ENCODE measurements at regions not wholly inside any gene's neighbourhood (a gene's known extent, or its start where the extent isn't known, plus 50 kb on each side); places are given as distances from the start of the nearest gene placed in this dataset.

DNA sequence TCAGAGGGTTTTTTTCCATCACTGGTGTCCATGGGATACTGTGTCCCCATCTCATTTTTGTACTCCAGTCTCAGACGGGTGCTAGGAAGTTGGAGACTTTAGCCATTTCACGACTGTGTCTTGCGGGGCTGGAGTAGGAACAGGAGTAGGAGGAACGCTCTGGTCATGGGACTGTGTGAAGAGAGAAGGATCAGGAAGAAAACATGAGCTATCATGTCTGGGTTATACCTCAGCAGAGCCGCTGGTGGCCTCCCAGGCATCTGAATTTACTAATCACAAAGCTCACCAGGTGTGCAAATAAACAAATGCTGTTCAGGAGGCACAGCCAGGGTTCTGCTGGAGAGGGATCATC lies 225.4 kb downstream of the SEC14L1 start:
- no peak for DNase-seq

DNA sequence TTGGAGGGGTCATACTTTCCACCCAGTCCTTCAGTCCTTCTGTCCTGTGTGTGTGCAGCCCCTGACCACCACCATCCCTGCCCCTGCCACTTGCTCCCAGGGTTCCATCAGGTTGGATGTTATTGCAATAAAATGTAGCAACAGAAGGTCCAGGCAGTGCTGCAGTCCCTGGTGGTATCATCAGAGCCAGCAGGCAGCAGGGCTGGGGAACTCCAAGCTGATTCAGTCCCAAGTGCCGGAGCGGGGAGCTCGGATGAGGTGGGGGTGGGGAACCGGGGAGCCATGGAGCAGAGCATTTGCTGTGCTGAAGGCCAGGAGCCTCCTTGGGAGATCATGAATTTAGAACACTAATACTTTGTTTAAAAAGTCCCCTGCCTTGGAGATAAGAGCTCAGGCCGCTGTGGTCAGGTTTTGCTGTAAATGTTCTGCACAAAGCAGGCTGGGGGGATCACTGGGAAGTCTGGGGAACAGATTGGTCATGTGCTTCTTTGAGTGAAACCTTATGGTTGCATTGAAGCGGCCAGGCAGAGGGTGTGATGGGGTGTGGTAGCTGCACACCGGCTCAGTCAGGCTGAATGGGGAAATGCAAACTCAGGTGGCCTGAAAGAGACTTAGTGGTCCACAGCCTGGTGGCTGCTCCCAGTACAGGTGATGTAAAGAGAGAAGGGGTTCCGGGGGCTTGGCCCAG lies 225.9 kb downstream of the SEC14L1 start:
- DNase-seq, result no peak

DNA sequence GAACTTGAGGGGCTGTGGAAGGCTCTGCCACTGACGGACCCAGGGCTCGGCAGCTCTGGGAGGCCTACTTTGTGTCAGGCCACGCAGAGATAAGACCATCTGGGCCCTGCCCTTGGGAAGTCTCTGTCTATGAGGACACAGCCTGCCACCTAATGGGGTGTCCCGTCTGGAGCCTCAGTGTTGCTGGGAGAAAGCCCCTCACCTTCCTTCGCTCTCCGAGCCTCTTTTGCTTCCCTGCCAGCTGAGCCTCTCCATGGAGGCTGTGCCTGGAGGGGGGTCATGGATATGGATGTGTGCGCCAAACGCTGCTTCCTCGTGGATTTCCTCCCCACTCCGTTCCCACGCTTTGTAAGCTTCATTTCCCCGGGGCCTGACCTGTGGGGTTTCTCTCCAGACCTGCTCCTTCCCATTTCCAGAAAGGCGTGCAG lies 228.8 kb downstream of the SEC14L1 start:
- DNase-seq, result no peak

DNA sequence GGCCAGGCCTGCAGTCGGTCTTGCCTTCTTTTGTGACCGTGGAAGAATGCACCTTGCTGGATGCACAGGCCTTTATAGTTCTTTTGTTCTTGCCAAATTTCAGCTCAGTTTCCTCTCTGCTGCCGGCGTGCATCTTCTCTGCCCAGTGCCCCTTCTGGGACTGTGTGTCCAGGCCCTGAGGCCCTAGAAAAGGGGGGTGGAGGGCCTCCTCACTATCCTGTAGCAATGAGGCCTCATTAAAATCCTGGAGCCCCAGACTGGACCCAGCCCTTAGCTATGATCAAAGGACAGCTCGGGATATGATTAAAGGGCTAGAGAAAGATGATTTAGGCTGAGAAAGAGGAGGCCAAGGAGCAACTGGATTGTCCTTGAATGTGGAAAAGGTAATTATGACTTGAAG lies 229.8 kb downstream of the SEC14L1 start:
- no peak for DNase-seq

DNA sequence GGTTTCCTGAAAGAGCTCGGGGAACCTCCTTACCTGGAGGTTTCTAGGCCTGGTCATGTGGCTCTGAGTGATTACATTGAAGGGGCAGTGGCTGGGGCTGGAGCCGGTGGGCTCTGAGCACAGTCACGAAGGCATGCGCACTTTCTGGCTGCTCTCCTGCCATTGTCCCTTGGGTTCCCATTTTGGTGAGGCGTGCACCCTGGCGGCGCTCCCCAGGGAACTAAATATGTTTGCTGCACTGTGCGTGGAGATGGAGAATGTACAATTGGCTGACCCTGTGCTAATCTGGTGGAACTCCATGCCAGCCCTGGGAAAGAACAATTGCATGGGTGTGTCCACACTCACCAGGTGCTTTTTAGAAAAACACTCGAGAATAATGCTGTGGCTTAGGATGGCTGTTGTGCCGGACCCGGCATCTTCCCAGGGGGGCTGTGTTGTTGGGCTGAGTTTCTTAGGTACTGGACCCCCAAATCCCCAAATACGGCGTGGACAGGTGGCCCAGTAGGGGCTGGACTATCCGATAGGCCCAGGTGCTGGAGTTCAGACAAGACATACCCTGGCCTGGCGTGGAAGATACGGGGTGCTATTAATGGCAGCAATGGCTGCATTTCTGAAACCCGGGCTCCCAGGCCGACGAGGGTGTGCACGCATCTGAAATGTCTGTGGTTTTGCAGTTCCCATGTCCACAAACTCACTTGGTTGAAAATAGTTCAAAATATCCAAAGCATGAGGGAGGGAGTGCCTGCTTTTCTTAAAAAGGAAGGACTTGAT lies 230.5 kb downstream of the SEC14L1 start:
- no peak for DNase-seq

DNA sequence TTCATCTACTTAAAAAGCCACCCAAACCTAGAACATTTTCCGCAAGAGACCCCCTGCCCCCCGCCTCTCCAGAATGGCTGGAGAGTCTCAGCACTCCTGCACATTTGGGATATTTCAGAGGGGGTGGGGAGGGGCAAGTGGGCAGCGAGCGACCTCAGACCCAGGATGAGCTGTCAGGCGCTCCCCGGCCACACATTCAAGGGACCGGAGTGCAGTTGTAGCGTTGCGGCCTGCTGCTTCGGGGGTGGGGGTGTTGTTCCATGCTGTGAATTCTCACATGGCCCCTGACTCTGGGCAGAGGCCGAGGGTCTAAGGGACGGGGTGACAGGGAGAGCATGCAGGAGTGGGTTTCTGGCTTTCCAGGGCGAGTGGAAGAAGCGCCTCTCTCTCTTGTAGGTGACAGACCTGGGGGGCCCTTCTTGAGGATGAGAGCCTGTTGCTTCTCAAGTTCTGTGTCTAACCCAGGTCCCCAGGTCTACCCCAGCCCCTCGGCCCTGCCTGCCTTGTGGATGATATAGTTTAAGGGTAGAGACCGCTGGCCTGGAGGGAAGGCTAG lies 231.2 kb downstream of the SEC14L1 start:
- DNase-seq, result no peak

DNA sequence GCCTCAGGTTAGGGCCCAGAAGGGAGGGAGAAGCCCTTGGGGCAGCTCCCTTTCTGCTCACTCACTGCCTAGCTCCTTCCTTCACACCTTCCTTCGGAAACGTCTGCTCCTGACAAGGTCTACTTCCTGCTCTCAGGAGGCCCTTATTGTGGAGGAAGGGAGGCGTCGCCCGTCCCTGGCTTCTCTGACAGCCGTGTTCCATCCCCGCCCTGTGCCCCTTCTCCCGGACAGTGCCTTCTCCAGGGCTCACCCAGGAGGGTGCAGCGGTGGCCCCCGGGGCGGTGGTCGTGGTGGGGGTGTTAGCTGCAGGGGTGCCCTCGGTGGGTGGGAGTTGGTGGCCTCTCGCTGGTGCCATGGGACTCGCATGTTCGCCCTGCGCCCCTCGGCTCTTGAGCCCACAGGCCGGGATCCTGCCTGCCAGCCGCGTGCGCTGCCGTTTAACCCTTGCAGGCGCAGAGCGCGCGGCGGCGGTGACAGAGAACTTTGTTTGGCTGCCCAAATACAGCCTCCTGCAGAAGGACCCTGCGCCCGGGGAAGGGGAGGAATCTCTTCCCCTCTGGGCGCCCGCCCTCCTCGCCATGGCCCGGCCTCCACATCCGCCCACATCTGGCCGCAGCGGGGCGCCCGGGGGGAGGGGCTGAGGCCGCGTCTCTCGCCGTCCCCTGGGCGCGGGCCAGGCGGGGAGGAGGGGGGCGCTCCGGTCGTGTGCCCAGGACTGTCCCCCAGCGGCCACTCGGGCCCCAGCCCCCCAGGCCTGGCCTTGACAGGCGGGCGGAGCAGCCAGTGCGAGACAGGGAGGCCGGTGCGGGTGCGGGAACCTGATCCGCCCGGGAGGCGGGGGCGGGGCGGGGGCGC lies 231.9 kb downstream of the SEC14L1 start:
- DNase-seq, result peak; percentile 67

DNA sequence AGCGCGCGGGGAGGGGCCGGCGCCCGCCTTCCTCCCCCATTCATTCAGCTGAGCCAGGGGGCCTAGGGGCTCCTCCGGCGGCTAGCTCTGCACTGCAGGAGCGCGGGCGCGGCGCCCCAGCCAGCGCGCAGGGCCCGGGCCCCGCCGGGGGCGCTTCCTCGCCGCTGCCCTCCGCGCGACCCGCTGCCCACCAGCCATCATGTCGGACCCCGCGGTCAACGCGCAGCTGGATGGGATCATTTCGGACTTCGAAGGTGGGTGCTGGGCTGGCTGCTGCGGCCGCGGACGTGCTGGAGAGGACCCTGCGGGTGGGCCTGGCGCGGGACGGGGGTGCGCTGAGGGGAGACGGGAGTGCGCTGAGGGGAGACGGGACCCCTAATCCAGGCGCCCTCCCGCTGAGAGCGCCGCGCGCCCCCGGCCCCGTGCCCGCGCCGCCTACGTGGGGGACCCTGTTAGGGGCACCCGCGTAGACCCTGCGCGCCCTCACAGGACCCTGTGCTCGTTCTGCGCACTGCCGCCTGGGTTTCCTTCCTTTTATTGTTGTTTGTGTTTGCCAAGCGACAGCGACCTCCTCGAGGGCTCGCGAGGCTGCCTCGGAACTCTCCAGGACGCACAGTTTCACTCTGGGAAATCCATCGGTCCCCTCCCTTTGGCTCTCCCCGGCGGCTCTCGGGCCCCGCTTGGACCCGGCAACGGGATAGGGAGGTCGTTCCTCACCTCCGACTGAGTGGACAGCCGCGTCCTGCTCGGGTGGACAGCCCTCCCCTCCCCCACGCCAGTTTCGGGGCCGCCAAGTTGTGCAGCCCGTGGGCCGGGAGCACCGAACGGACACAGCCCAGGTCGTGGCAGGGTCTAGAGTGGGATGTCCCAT lies 232.8 kb downstream of the SEC14L1 start:
- DNase-seq, result peak; percentile 51

DNA sequence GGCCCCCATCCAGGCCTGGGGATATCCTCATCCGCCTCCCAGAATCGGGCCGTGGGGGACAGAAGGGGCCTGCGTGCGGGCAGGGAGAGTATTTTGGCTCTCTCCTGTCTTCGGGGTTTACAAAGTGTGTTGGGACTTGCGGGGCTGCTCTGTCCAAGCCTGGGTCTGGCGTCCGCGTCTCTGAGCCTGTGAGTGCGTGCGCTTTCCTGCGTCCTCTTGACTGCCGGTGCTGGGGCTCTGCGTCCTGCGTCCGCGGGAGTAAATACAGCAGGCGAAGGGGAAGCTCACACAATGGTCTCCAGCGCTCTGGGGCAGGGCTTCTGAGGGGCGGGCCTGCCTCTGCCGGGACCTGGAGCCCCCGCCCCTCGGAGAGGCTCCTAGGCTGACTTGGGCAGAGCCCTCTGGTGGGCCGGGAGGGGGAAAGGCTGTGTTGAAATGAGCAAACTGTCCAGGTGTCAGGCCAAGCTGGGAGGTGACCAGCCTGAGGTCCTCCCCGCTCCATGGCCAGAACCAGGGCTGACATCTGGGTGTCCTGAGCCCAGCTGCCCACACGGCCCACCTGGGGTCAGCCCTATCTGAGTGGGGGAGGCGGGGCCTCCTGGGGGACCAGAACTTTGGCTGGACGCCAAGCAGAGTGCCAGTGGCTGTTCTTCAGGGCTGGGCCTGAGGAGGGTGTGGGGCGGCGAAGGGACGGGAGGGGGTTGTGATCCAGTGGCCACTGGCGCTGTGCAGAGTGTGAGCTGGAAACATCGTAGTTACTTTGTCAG lies 233.6 kb downstream of the SEC14L1 start:
- DNase-seq, result peak; percentile 81

DNA sequence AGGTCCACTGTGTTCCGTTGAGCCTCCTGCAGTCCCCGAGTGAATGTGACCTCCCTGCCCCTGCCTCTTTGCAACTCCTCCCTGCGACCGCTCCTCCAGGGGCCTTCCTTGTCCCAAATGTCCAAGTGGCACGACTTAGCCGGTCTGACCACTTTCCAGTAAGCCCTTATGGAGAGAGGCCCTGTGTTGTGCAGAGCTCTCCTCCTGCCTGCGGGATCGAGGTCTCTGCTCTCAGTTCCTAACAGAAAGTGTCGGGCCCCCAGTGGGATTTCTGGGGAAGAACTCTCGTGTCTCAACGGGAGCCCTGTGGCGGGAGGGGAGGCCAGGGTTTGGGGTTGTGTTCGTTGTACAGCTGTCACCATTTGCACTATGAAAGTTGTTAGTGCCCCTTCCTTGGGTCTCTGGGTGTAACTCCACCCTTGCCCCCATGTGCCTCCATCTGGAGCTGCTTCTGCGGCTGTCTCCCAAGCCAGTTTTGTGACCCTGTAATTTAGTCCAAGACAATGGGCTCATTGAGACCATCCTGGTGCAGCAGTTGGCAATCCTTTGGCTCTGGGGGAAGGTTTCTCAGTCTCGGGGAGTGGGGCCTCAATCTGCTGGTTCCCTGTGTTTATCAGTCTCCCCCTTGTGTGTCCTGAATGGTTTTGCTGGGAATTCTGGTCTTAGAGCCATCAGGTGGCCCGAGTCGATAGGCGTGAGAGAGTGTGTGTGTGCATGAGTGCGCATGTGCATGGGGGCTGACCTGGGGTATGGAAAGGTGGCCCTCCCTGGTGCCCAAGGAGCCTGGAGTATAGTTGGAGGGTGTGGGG lies 234.5 kb downstream of the SEC14L1 start:
- DNase-seq, result no peak

GRCh38 chr17:77375917-77376651 lies 235.3 kb downstream of the SEC14L1 start:
- peak; percentile 70 for DNase-seq

DNA sequence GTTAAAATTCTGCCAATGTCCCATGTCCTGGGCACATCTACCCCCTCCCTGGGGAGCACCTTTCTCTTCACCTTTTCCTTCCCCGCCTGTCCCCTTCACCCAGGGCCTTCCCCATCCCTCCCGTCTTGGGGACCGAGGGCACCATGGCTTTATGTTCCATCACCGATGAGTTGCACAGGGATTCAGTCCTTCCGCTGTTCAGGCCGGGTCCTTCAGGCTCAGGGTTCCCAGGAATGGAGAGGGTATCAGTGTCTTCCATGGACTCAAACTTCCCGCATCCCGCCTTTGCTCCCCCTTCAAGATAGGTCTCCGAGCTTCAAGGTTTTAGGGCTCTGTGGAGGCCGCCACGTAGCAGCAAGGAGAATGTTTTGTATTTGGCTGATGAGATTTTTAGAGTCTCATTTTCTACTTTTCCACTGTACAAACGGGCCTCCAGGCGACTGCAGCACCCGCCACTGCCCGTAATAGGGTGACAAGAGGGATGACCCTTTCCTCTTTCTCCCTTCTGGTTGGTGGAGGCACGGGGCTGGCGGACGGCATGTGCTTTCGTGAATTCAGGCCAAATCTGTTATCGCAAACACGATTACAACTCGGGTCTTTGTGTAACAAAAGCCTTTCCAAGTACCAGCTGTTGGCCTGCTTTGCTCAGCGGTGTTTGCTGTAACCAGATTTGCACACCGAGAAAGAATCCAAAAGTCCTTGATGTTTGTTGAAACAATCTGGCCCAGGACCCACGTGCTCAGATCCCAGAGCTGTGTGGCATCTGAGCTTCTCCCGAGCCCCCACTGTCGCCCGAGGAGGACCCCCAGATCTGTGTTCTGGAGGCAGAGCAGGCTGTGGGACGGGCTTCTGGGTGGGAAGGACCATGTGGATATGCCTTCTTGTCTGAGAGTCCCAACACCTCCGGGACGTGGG lies 236.3 kb downstream of the SEC14L1 start:
- no peak for DNase-seq

DNA sequence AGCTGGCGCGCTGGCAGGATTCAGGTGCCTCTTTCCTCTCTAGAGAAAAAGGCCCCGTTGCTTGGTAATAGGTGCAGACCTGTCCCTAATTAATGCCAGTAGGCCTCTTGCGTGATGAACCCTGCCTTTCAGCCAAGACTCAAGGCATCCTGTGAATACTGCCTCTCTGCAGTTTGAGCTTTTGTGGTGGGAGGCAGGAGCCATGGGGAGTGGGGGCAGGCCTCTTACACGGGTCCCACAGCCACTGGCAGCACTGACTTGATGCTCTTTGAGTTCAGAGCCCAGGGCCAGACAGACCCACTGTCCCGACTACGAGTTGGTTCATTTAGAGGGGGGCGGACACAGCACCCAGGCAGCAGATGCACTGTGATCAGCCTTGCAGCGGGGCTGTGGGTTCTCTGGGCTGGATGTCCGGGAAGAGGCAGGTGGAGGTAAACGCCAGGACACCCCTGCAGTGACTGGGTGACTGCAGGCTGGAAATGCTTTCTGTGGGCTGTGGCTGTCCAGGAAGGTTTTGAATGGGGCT lies 237.0 kb downstream of the SEC14L1 start:
- no peak for DNase-seq

GRCh38 chr17:77378318-77379064 lies 237.7 kb downstream of the SEC14L1 start:
- no peak for DNase-seq

DNA sequence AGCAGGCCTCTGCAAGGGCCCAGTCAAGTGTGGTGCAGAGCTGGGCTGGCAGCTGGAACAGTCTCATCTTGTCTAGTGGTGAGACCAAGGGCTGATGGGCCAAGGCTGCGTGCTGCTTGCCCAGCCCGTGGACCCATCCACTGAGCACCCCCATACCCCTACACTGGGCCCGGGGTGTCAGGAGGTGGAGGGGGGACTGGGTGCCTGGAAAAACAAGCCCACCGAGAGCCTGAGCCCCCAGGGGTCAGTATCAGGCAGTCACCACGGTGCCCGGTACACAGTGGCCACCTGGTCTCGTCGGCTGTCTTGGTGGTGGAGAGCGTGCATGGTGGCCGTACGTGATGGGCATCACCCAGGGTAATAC lies 238.3 kb downstream of the SEC14L1 start:
- no peak for DNase-seq

DNA sequence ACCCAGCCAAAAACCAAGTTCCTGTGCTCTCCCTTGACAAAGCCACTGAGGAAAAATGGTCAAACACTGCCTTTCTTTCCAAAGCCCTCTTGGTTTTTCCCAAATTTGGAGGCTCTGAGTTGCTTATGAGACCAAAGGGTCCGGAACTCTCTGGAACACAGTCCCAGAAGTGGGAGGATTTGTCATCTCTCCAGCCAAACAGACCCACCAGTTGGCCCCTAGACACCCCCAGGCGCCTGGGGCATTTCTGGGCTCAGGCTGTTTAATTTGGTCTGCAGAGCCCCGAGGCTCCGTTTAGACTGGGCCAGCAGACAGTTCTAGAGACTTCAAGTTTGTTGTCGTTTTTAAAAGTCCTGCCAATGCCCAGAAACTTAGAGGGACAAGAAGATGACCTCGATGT lies 239.1 kb downstream of the SEC14L1 start:
- DNase-seq, result no peak

DNA sequence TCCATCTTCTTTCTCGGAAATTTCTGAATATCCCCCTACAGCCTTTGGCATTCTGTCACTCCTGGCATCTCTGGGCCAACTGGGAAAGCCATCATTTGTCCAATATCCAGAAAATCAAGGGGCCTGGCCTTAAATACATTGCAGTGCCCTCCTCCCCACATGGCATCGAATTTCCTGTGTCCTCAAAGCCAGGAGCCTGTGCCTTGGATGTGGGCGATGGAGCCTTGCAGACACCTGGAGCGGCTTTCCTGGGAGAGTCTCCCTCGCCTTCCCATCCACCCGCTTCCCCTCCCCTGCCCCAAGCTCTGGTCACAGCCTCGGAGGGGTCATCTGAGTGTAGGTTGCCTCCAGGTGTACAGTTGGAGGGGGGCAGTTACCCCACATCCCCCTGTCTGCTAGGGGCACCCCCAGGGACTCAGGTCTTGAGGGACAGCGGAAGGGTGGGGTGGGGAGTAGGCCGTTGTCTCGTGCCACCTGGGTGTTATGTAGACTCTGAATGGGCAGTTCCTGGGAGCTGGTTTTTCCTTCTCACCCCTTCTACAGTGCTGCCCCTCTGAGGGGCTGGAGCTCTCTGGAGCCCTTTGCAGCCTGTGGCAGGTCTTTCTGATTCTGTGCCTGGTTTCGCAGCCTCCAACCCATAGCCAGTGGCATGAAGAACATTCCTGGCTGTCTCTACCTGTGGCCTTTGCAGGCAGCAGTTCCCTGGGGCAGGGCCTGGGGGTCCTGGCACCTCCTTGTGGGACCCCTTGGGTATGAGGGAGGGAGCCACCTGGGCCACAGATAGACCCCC lies 239.8 kb downstream of the SEC14L1 start:
- no peak for DNase-seq
